Effector CD4-positive, alpha-beta T cell (primary cell): ENCODE measurements at regions not wholly inside any gene's neighbourhood (a gene's known extent, or its start where the extent isn't known, plus 50 kb on each side); places are given as distances from the start of the nearest gene placed in this dataset.

ENCODE experiments used
- DNase-seq: peaks from one replicate; pipeline ENCODE4 v3.0.0-alpha.2; 2020

DNA sequence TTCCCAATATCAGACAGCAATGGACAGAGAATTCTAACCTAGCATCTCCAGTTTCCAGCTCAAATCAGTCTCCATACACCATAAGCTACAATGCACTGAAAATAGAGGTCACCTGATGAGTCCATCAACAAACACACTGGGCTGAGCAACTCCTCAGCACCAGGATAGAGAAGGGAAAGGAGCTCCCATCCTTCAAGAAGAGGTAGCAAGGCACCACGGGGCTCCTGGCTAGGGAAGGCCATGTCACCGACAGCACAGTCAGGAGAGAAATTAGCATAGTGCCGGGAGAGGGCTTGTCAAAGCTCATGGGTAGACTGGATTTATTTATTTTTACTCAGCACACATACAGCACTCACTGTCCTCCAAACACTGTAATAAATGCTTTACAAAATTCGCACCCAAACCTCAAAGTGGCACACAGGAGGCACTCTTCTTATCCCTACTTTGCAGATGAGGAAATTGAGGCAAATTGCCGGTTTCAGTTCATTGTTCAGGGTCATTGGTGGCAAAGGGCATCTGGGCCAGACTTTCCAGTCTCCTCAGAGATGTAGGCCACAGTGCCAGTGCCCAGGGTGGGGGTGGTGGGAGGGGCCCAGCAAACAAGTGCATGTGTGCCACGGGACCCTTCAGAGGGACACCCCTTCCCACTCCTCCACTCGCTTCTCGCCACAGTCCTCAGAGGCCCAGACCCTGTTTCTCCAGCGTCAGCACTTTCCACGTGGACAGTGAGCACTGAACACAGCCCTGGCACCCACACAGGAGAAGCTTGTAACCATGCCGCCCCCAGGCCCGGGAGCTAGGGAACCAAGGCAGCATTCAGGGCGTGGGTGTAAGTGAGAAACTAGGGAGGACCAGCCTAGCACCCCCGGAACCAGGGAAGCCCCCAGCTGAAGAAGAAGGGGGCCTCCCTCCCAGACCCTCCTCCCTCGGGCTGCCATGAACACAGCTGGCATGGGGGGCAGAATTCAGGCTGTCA, 1417.4 kb downstream of the TBC1D22A start:
- DNase-seq = no peak

DNA sequence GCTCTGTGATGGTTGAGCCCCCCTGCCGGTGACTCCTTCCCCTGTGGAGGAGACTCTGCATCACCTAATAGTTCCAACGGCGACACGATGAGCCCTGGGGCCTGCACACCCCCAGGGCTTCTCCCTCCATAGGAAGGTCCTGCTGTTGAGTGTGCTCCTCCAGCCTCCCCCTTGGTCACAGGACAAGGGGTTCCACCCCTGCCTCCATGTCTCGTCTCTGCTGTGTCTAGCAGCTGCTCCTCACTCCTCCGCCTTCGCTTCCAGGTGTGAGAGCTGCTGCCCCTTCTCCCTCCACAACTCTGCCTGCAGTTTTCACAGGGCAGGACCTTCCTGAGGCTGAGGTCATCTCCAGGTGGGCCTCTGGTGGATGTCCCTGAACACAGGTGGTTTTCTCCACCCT, 1416.1 kb downstream of the TBC1D22A start:
- DNase-seq = no peak

DNA sequence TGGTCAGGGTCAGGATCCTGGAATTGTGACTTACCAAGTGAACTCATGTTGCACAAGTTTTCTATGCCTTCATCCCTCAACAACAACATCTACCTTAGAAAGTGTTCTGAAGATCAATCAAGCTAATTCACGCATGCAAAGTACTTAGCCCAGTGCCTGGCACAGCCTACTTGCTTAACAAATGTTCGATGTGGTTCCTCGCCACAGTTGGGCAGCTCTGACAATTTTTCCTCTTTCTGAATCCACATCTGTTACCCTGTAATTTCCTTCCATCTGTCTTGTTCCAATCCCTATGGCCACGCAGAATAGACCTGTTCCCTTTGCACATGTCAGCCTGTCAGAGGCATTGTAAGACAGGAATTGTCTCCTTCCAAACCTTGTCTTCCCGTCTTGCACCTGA, 1415.2 kb downstream of the TBC1D22A start:
- DNase-seq = no peak

DNA sequence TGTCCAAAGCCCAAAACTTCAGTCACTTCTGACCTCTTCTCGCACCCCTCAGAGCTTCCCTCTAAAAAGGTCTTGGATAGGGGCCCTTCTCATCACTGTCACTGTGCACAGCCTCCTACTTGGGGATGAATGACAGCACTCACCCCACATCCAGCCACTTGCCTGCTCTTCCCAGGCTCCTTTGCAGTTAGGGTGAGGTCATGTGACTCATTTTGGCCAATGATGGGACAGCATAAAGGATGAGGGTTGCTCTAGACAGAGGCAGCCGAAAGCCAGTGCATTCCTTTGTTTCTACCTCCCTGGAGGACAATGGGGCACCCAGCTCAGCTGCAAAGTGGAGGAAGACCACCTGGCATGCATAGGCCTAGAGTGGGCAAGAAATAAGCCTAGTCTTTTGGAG, 1413.3 kb downstream of the TBC1D22A start:
- DNase-seq = no peak

DNA sequence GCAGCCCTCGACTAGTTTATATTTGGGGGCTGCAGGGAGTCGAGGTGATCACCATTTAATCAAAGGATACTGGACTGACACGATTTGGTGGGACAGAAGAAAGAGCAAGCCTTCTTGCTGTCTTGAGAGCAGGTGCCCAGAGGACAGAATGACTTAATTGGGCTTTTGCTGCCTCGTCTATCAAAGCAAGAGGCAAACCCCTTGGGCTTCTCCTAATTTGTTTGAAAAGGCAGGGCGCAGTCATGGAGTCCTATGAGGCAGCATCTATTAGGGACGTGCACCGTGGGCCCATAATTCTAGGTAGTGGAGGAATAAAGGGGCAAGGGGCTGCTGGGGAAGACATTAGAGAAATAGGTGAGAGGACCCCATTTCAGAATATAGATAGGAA, 1411.3 kb downstream of the TBC1D22A start:
- no peak for DNase-seq

DNA sequence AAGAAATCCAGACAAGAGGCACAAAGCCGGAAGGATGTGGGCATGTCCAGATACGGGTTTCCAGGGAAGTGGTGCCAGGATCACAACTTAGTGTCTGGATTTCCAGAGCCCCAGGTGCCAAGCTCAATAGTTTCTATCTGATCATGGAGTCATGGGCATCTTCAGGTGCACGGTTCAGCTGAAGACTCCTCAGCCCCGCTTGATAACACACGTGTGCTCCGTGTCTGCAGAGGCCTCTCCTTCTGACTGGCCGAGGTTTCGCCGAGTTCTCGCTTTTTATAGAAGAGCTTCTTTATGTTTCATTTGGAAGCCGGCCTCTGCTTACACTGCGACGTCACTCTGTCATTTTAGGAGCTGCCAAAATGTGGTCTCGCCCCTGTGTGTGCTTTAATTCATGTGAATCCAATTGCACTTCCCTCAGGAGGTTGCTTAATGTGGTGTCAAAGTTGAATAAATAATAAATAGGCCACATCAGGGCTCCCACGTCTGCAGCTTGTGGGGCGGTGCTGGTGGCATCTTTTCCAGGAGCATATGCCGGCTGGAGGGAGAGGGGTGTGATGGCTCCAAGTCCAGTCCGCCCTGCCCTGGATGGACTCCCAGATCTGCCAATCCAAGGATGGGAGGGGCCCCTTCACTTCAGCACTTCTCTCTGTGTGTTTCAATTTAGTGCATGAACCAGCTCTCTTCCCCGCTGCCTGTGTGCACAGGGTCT, 1410.8 kb downstream of the TBC1D22A start:
- DNase-seq = no peak

DNA sequence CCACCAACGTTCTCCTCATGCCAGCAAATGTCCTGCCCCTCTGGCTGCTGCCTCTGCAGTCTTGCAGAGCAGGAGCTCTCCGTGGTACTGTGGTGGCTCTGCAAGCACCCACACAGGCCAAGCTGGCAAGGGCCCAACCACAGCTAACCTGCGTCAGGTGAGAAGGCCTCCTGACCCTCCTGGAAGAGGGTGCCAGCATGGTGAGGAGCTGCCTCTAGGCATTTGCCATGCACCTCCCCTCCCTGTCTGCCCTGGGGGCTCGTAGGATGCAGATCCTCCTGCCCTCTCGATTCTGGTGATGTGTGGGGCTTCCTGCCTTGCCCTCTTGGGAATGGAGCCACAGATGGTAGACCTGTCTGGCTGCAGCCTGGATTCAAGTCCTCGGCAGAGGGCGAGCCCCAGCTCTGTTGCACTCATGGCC, 1408.8 kb downstream of the TBC1D22A start:
- no peak for DNase-seq

DNA sequence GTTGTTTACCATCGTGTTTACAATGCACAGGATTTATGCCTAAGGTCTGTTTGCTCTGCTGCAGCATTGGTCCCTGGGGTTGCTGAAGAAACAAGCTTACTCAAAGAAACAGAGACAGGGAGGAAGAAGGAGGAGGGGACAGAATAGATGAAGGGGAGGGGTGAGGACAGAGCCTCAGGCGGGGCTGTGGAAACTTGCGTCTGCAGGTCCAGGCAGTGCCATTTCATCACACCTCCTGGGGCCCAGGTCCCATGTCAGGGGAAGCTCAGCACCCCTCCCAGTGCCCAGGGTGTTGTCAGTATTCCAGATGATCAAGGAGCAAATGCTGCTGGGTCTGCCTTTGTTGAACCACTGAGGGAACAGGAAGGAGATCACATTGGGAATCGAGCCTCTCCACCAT, 1406.8 kb downstream of the TBC1D22A start:
- DNase-seq = no peak

DNA sequence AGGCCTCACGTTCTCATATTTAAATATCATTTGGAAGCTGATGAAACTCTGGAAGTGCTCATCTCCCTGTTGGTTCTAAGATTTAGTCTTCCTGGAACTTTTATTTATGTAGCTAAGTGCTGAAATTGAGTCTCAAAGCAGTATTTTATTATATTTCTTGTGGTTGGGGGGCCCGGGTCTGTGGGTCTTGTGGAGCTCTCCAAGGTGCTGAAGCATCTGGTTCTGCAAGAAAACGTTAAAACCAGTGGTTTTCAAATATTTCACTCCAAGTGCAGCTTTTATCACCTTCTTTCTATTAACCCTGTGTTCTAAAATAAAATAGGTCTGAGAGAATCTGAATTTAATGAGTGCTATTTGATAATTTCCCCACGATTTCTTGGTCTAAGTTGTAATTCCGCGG, 1404.8 kb downstream of the TBC1D22A start:
- no peak for DNase-seq

DNA sequence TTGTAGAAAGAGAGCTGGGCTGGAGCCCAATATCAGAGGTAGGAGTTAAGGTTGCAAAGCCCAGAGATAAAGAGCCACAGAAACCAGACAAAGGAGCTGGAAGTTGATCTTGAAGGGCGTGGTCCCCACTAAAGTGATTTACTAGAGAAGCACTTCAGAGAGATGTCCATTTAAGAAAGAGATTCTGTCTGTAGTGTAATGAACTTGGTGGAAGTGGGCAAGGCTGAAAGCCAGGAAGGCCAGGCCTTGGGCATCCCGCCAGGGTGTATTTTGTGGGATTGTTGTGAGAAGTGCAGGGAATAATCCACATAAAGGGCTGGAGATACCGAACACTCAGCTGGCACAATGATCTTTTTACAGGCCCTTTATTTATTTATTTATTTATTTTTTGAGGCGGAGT, 1398.8 kb downstream of the TBC1D22A start:
- no peak for DNase-seq

DNA sequence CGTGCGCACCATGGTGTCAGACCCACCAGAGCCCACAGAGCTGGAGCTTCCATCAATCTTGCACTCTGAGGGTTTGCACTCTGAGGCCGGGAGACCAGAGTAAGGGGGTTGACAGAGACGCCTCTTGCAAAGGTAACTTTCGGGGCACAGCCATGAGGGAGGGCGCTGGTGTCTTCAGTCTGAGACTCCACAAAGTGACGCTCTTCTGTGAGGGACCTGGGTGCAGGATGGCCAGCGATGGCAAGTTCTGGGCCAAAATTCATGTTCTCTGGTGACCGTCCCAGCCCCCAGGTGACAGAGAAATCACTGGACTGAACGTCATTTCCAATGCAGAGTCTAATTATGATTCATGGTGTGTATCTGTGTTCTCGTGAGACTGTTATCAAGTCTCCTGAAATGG, 1395.2 kb downstream of the TBC1D22A start:
- DNase-seq = no peak

DNA sequence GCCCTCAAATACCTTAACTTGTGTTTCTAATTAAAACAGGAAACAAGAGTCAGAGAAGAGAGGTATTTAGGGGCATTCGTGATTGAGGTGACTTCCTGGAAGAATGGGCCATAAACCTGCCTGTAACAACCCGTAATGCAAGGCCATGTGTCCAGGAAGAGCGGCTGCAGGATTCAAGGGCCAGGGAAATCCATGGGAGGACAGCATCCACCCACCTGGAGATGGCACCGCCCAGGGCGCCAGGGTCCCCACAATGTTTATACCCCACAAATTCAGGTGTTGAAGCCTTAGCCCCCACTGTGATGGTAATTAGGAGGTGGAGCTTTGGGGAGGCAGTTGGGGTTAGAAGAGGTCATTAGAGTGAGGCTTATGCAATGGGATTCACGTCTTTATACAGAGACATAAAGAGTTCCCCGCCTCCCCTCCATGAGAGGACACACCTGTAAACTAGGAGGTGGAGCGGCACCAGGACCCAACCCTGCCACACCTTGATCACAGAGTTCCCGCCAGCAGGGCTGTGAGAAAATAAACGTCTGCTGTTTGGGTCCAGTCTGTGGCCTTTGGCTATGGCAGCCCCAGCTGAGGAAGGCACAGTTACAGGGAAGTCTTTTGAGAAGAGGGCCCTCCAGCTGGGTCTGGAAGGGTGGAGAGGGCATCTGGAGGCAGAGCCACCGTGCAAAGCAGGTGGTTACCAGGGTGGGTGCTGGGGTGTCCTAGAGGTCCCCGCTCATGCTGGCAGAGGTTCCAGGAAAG, 1394.3 kb downstream of the TBC1D22A start:
- DNase-seq = no peak

DNA sequence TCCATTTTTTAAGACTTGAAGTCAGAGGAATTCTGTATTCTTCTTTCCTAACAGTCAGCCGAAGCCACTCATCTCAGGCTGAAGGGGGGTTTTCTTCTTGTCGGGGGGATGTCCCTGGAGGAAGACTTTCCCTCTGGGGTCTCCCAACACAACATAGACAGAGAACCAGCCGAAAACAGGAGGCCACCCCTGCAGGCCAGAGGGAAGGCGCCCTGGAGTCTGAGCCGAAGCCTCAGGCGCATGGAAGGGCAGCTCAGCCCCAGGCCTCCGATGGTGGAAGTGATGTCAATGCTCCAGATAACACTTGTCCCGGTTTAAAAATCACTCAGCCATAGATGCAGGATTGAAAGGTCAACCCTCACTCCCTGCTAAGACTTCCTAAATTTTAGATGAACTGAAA, 1393.0 kb downstream of the TBC1D22A start:
- no peak for DNase-seq

DNA sequence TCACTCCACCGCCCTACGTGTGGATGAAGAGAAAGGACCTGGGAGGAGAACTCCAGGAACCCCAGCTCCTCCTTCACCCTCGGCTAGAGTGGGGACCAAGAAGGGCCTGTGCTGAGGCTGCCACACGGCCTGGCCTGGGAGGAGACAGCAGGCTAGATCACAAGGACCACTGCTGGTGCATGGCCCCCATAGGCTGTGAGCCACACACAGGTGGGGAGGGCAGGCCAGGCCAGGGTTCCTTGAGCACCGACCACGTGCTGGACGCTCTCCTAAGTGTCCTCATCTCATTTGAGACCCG, 1392.4 kb downstream of the TBC1D22A start:
- no peak for DNase-seq

DNA sequence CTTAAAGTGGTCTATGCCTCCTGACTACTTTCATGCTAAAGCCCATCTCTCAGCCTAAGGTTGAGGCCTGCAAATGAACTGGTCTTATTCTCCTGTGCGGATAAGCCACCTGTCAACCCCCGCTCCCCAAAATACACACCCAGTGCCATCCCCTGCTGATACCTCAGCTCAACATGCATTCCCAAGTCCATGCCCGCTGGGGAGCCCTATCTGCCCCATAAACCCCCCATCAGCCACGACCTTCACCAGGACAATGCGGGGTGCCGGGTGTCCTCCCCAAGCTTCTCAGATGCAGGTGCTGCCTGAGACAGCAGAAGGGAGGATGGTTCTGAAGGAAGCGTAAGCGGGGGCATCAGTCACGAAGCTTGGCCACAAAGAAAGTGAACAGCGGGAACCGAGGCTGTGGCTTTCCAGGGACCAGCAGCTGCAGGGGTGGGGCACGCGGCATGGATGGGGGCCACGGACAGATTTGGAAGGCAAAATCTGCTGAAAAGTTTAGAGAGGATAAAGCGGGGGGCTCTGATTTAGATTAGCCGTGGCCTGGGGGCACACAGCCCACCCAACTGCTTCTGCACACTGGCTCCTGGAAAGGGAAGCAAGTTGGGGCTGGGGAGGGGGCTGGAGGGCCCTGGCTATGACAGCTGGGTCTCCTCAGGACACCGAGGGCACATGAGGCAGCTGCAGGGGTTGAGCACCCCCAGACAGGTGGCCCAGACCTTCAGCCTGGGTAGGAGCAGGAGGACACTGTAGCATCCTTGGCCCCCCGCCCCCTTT, 1391.9 kb downstream of the TBC1D22A start:
- DNase-seq = no peak

DNA sequence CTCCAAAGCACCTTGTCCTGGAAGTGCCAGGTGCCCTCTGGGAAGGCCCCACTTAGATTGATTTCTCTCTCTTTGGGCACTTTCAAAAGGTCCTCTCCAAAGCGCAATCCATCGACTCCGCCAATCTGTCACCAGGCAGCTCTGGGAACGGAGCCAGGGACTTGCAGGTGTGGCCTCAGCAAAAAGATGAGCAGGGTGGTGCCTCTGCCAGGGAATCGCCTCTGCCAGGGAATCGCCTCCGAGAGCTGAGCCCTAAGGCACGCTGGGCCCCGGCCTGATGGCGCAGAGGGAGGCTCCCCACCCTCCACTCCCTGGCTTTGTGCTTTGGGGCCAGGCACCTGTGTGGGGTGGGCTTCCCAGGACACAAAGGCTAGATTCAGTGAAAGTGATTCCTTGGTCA, 1391.3 kb downstream of the TBC1D22A start:
- DNase-seq = no peak

DNA sequence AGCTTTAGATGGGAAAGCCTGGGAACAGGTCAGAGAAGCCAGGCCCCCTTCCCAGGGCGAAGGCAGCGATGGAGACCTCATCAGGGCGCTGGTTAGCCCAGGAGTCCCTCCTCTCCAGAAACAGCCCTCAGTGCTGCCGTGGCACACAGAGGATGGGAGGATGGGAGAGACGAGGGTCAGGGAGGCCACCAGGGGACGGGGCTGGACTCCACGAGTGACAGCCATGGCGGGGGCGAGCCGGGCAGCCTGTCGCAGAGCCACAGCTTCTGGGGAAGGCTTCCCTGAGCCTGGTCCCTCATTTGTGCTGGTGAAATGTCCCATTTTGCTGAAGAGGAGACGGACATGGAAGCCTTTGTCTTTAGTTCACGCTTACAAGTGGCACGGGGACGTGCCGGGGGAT, 1390.5 kb downstream of the TBC1D22A start:
- no peak for DNase-seq

DNA sequence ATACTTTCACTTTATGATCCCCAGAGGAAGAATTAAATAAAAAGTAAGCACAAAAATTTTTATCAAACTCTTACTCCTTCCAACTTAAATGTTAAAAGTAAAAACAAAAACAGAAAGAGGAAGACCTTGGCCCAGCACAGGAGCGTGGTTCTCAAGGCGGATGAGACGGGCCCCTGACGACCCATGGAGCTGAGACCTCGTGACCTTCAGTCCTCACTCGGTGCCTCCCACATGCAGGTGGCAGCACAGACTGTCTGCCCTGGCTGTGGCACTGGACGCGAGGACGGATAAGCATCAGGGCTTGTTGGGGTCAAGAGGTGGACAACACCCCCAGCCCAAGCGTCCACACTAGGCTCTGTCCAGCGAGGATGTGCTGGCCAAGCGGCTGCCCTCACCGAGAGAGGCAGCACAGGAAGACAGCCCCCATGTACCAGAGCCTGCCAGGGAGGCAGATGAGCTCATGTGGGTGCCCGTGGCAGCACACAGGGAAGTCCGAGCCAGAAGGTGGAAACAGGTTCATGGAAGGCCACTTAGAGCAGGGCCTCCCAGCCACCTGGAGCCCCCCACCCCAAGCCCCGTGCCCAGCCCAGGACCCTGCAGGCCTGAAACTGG, 1389.8 kb downstream of the TBC1D22A start:
- no peak for DNase-seq

DNA sequence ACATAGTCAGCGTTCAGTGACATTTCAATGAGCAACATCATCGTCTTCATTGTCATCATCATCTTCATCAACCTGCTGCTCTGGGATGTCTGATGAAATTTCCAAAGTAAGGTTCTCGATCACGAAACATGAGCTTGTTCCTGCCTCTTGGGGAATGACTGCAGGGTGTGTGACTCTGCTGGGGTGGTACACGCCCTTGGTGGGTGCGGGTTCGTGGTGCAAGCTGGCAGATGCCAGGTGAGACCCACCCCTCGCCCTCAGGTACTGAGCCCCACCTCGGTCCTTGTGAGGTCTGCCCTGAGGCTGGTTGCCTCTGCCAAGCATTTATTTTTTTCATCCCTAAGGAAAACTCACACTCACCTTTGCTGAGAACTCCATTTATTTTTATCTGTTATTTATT, 1389.2 kb downstream of the TBC1D22A start:
- no peak for DNase-seq

DNA sequence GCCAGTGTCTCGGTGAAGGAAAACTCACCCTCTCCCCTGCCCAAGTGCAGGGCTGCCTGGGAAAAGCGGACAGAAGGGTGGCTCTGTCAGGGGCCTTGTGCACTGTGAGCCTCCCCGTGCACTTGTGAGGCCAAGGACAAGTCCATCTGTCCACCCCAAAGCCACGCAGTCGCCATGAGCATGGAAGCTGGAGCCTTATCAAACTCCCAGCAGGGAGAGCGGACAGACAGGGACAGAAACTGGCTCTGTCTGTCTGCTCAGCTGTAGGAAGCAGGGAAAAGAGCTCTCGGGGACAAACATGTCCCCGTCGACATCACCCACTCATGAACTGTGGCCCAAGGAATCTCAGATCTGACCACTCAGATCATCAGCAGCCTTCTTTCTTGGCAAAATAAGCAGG, 1385.4 kb downstream of the TBC1D22A start:
- DNase-seq = no peak

DNA sequence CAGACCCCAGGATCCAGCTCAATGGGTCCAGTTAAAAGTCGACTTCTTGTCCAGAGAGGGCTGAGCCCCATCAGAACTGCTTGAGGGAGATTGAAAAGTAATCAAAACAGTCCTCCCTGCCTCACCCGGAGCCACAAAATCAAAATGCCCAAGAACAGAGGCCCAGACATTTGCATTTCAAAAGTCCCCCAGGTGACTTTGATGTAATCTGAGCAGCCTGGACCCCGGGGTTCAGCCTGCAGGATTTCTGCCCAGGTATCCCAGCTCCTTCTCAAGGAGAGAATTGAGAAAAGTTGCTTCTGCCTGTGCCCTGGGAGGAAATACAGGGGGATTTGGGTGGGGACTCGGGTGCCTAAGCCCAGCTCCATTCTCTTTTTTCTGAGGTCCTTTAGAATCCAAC, 1385.0 kb downstream of the TBC1D22A start:
- DNase-seq = no peak

DNA sequence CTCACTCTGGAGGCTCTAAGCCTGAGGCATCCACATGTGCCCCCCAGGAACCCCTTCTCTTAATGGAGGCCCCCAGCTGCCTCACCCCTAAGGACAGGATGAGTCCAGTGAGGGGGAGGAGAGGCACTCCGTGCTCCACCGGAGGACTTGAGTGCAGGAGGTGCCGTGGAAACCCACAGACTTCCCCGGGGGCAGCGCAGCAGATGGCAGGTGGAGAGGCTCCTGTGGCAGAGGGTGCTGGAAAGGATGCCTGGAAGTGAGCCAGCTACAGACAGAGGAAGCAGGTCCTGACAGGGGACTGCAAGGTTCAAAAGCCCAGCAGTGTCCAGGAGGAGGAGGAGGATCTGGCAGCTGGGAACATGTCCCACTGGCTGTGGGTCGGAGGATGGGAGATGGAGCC, 1384.0 kb downstream of the TBC1D22A start:
- DNase-seq = no peak
